ENCODE measurements at regions not wholly inside any gene's neighbourhood (a gene's known extent, or its start where the extent isn't known, plus 50 kb on each side); places are given as distances from the start of the nearest gene placed in this dataset.

DNA sequence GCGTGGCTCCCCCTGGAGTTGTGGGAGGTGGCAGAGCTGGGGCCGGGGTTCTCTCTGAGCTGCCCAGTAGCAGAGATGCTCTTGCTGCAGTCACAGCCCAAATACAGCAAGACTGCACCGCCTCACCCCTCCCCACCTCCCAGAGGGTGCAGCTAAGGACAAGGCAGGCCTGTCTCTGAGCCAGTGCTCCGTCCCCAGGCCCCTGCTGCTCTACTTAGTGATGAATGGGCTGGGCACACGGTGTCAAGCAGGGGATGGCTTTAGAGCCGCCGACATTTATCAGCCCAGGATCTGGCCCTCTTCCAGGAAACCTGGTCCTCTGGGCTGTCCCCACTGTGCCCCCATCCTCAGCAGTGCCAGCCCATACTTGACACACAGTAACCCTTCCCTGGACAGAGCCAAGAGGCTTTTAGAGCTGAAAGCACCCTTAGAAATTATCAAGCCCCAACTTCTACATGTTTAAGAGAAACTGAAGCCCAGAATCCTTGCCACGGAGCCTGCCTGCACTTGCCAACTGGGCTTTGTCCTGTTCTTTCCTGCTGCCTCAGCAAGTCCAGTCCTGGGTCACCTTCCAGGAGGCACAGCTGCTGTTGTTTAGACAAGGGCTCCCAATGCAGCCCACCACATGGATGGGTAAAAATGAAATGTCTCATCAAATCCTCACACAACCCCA lies 137.1 kb upstream of the UNC5B start:
- H3K4me3 ChIP-seq = no peak overlapping the region
- intact Hi-C loops (cut with DNase I) = no loop called here
- peak in 3 of 5 donors; percentile 6 to 19 (median 6) for DNase-seq

DNA sequence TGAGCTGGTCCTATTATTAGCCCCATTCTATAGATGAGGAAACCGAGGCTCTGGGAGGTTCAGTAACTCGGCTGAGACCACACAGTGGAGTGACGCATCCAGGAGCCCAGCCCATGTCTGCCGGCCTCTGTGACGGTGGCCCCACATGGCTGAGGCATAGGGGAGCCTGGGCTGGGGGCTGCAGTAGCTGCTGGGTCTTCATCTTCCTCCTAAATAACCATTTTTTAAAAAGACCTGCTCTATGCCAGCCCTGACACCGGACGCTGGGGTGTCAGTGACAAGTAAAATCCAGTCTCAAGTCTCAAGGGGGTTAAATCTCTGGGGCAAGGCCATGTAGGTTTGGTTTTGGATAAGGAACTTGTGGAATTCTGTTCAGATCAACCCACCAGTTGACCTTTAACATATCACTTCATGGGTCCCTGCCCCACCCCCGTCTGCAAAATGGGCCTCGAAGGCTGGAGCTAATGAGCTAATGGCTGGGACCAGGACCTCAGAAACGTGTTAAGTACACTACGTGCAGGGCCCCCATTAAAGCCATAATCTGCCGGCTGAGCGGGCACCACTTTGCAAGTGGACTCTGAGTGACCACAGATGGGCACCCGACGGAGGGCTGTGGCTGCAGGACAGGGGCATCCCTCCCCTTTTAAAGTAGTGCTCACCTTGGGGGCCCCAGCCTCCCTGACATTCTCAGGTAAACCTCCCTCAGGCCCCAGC lies 136.5 kb upstream of the UNC5B start:
- Histone ChIP-seq H3K36me3 (no peaks in the 10 kb centered on the region), H3K27me3 (no peaks in the 10 kb centered on the region), H3K27ac (no peak overlapping the region), H3K4me3 (no peak overlapping the region), H3K4me1 (ENCODE audit: insufficient read depth) (no peaks in the 10 kb centered on the region), H3K9me3 (no peaks in the 10 kb centered on the region)
- no peak for TF ChIP-seq POLR2A (IDR thresholded peaks at IDR 0.05)
- TF ChIP-seq, protein P1, sequence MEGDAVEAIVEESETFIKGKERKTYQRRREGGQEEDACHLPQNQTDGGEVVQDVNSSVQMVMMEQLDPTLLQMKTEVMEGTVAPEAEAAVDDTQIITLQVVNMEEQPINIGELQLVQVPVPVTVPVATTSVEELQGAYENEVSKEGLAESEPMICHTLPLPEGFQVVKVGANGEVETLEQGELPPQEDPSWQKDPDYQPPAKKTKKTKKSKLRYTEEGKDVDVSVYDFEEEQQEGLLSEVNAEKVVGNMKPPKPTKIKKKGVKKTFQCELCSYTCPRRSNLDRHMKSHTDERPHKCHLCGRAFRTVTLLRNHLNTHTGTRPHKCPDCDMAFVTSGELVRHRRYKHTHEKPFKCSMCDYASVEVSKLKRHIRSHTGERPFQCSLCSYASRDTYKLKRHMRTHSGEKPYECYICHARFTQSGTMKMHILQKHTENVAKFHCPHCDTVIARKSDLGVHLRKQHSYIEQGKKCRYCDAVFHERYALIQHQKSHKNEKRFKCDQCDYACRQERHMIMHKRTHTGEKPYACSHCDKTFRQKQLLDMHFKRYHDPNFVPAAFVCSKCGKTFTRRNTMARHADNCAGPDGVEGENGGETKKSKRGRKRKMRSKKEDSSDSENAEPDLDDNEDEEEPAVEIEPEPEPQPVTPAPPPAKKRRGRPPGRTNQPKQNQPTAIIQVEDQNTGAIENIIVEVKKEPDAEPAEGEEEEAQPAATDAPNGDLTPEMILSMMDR (IDR thresholded peaks at IDR 0.05) = no peak
- no peak for TF ChIP-seq EP300 (IDR thresholded peaks at IDR 0.05)
- DNase-seq = peak in 3 of 5 donors; percentile 6 to 12 (median 8)
- 80 to 83% (median 82%) methylated on average over 15 of the region's 15 CpGs for WGBS, 3 donors
- intact Hi-C loops (cut with DNase I) = no loop called here

More for the DNA sequence above, 137.1 kb upstream of the UNC5B start:
- Histone ChIP-seq H3K27ac (no peak overlapping the region), H3K4me1 (ENCODE audit: insufficient read depth) (no peaks in the 10 kb centered on the region), H3K36me3 (no peaks in the 10 kb centered on the region), H3K27me3 (no peaks in the 10 kb centered on the region), H3K9me3 (no peaks in the 10 kb centered on the region)
- TF ChIP-seq POLR2A (IDR thresholded peaks at IDR 0.05) (no peak), EP300 (IDR thresholded peaks at IDR 0.05) (no peak)
- TF ChIP-seq, protein P1 (IDR thresholded peaks at IDR 0.05) = no peak
- 47 to 58% (median 55%) methylated on average over 8 of the region's 8 CpGs for WGBS, 3 donors

DNA sequence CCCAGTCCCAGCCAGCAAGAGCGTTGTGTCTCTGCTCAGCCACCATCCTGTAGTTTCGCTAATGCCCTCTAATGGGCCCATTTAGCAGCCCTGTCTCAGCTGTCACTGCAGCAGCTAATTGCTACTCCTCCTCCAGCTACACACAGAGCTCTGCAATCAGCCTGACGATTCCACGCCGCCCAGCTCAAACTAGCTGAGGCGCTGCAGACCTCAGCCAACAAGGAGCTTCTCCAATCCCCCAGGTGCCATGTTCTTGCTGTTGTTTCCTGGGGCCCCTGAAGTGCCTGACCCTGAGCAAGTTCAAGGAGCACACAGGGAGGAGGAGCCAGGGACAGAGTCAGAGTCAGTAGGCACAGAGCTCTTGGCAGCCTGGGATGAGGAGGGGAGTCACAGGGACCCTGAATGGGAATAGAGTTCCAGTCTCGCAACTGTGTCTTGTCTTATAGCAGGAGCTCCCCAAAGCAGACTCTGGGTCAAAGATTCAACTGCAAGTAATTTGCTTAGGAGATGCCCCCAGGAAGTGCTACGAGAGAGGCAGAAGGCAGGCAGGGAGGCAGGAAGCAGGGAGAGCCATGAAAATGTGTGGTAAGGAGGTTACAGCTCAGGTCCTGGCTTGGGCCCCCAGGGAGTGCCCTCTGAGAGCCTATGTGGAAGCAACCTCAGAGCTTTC lies 135.8 kb upstream of the UNC5B start:
- H3K4me3 ChIP-seq = no peak overlapping the region
- H3K27me3 ChIP-seq = no peaks in the 10 kb centered on the region
- H3K27ac ChIP-seq = no peak overlapping the region
- 80 to 88% (median 87%) methylated on average over 8 of the region's 8 CpGs for WGBS, 3 donors
- intact Hi-C loops (cut with DNase I) = no loop called here
- H3K4me1 ChIP-seq (ENCODE audit: insufficient read depth) = no peaks in the 10 kb centered on the region
- TF ChIP-seq, protein P1 (IDR thresholded peaks at IDR 0.05) = no peak
- TF ChIP-seq POLR2A (IDR thresholded peaks at IDR 0.05) (no peak), EP300 (IDR thresholded peaks at IDR 0.05) (no peak)
- no peaks in the 10 kb centered on the region for H3K9me3 ChIP-seq
- H3K36me3 ChIP-seq = no peaks in the 10 kb centered on the region
- peak in 2 of 5 donors; percentile 2 to 4 for DNase-seq

DNA sequence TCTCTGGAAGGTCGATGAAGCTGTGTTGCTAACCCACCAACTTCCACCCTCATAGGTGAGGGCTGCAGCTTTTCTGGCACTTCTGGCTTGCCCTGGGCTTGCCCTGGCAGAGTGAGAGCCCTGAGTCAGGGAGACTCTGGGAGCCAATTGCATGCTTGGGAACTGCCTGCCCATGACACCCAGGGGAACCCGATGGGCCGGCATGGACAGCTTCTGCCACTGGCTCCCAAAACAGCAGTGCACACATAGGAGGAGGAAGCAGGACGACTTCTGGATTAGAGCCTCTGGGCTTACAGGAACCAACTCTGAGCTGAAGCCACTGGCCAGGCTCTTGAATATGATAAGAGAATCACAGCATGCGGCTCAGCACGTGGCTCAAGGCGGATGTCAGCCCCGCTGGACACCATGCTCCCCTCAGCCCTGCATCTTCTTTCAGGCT lies 135.2 kb upstream of the UNC5B start:
- no peaks in the 10 kb centered on the region for H3K4me1 ChIP-seq (ENCODE audit: insufficient read depth)
- no peaks in the 10 kb centered on the region for H3K9me3 ChIP-seq
- 56 to 65% (median 61%) methylated on average over 8 of the region's 8 CpGs for WGBS, 3 donors
- no peaks in the 10 kb centered on the region for H3K27me3 ChIP-seq
- intact Hi-C loops (cut with DNase I) = no loop called here
- H3K36me3 ChIP-seq = no peaks in the 10 kb centered on the region
- H3K27ac ChIP-seq = no peak overlapping the region
- no peak overlapping the region for H3K4me3 ChIP-seq
- peak in 1 of 5 donors; percentile 7 for DNase-seq
- TF ChIP-seq POLR2A (IDR thresholded peaks at IDR 0.05) = no peak
- TF ChIP-seq, protein P1 (IDR thresholded peaks at IDR 0.05) = no peak
- no peak for TF ChIP-seq EP300 (IDR thresholded peaks at IDR 0.05)

Data from ovary (tissue), 7 donors.